NCI-H345 treated with DMSO at 0.1 percent for 48 hours (cell line): ENCODE measurements at regions not wholly inside any gene's neighbourhood (a gene's known extent, or its start where the extent isn't known, plus 50 kb on each side); places are given as distances from the start of the nearest gene placed in this dataset.

Source experiments
- DNase-seq: peaks from one replicate; lab custom pipeline; 2025; ENCODE audit not compliant: unreplicated experiment; lab: John Stamatoyannopoulos, UW

DNA sequence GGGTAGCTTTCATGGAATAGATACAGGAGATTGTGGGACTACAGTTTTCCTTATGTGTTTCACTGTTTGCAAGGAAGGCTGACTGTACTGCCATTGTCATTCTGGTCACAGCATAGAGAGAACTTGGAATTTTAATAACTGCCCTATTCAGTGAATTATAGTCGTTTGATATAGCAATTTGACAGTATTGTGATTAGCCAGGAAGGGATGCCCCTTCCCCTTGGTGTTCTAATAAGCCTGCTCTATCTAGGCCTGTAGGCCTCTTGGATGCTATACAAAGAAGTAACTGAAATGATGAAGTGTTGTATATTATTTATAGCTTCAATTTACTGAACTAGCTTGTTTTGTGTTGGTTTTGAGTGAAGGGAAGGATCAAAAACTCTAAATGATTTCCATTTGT lies 528.6 kb upstream of the CDH2 start:
- no peak for DNase-seq

DNA sequence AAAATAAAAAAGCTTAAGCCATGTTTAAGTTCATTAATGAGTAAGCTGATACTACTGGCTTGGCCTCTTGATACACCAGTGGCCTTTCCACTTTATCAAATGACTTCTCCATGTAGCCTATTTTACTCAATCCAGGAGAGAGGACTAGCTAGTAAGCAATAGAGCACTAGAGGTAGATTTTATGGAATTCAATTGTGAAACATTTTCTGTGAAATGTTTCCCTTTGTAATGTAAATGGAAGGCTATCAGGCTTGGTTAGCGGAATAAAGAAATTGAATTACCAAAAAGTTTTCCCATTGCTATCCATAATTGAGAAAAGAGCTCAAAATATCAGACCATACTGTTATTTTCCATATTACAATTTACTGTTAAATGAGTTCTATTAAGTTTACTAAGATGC lies 515.4 kb upstream of the CDH2 start:
- no peak for DNase-seq

DNA sequence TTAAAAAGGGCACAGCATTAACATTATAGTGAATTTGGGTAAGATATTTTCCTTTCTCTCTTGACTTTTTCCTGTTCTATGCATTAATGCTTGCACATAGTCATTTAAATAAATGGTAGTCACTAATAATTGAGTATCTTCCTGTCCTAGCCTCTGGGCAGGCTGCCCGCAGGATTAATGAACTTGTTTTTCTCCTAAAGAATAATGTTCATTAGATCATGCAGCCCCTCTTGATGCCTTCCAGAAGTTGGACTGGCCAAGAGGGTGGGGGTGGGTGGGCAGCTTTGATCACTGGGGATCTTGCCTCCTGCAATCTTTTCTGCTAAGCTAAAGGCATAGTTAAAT lies 514.5 kb upstream of the CDH2 start:
- DNase-seq: no peak

DNA sequence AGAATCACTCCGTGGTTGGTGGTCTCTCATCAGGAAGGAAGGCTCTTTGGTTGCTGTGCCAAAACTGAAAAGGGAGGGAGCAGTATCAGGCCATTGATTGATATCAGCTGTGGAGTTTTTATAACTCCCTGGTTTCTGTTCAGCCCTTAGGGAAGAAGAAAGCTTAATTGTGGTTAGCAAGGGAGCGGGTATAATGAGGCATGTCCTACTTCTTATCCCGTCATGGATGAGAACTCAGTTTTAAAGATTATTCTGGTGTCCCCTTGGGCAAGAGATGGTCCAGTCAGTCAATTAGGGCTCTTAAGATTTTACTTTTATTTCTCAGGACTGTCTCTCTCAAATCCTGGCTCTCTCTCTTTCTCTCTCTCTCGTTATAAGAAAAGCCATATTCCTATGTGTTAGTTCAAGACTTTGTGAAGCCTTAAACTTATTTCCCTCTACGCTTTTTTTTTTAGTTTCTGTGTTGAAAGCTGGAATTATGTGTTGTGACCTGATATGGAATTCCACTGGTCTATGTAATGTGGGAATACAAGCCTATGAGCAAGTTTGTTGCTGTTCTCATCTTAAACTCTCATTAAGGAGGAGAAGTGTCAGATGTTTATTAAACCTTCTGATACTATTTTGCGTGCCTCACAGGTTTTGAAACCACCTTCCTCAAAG lies 514.0 kb upstream of the CDH2 start:
- DNase-seq: no peak

DNA sequence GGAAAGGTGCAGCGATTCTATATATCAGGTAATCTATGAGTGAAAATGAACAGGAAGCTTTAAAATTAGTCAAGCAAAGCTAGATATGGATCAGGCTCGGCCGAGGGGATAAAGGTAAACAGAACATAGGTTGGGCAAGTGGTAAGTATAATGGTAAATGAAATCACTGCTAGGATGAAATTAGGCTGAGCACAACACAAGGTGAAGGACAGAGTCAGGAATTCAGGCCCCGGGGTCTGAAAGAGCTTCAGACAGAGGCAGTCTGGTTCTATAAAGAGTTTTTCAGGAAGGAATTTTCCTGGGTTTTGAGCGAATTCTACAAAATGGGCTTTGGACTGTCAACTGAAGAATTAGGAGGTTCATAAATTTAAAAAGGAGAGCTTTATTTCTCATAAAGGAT lies 513.2 kb upstream of the CDH2 start:
- no peak for DNase-seq

DNA sequence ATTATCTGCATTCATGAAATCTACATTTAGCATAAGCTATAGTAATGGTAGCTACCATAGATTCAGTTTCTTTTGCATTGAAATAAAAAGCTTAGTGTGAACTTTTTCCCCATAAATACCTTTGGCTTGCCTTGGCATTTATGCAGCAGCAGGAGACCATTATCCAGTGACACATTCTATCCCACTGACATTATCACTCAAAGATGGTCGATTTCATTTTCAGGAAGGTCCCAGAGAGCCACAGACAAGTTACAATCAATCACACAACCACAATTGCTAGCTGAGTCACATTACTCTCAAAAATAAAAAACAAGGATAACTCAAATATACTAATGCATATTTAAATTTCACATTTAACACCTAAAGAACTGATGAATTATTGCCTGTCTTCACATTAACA lies 512.7 kb upstream of the CDH2 start:
- no peak for DNase-seq

DNA sequence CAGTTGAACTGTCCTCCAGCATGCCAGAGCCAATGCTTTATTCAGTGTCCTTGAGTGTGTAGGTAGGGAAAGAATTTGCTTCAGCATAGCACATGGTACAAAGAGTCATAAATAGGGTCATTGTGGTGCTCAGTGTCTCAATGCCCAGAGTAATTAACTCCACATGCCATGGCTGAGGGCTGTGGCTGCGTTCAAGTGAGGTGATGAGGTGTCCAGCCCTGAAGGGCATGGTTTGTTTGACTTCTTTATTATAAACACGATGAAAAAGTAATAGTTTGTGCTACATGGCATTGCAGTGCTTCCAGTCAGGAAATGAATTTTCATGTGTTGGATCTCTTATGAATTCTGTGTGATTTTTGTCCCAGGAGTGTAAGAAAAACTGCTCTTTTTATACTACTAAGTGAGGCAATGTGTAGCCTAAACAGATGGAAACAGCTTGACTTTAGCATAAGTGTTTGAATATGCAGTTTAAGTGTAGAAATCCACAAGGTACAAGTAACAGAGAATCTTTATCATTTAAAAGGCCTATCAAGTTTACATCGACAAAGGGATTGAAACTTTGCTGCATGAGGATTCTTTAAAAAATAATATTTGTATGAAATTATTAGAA lies 507.9 kb upstream of the CDH2 start:
- DNase-seq: no peak

DNA sequence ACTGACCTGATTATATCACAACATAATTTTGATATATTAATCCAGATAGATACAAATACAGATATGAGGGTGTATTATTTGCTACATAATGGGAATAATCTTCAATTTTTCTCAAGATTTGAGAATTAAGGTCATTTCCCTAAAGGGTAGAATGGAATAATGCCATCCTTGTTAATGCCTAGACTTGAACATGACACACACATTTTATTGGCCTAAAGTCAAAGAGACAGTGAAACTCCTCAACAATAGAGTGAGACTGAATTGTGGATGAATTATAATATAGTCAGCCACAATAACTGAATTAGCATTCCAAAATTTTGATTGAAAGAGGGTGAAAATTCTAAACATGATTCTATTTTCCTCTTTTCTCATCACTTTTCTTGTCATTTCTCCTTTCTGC lies 506.0 kb upstream of the CDH2 start:
- no peak for DNase-seq

DNA sequence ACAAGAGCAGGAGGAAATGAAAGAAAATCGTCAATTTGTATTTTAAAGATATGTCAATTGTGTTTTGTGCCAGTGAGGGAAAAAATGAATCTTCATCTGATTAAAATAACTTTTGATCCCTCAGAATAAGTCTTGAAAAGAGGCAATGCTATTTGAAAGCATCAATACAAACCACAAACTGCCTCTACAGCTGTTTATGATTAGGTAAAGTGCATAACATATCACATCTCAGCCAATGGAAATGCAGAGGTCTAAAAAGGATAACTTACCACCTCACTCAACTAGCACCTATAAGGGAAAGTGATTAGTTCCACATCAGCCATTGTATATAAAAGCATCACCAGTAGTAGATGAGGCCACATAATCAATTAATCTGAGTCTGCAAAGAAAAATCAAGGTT lies 492.2 kb upstream of the CDH2 start:
- no peak for DNase-seq

DNA sequence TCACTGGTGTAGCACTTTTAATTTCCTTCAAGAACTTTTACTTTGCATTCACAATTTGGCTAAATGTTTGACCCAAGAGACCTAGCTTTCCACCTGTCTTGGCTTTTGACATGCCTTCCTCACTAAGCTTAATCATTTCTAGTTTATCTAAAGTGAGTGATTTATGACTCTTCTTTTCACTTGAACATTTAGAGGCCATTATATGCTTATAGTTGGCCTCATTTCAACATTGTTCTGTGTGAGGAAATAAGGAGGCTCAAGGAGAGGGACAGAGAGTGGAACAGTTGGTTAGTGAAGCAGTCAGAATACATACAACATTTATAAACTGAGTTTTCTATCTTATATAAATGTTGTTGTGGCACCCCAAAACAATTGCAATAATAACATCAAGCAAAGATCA lies 489.3 kb upstream of the CDH2 start:
- no peak for DNase-seq

DNA sequence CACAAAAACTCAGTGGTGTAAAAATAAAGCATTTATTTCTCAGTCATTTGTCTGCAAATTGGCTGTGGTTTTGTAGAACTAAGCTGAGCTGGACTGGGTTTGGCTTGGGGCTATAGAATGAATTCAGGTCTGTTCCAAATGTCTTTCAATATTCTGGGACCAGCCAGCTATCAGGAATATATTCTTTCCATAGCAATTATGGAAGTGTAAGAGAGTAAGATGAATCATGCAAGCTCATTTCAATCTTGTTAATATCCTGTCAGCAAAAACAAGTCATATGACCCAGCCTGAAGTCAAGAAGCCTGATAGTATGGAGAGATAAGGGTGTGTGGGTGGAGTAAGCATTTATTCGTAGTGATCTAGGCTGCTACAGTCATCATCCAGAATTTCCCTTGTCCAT lies 481.0 kb upstream of the CDH2 start:
- DNase-seq: no peak

DNA sequence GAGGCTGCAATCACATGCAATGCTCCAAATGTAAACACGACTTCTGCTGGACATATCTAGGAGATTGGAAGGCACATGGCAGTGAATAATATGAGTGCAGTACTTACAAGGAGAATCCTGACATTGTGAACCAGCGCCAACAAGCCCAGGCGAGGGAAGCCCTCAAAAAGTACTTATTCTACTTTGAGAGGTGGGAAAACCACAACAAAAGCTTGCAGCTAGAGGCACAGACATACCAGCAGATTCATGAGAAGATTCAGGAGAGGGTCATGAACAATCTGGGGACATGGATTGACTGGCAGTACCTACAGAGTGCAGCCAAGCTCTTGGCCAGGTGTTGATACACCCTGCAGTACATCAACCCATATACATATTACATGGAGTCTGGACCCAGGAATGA lies 475.7 kb upstream of the CDH2 start:
- DNase-seq: no peak

DNA sequence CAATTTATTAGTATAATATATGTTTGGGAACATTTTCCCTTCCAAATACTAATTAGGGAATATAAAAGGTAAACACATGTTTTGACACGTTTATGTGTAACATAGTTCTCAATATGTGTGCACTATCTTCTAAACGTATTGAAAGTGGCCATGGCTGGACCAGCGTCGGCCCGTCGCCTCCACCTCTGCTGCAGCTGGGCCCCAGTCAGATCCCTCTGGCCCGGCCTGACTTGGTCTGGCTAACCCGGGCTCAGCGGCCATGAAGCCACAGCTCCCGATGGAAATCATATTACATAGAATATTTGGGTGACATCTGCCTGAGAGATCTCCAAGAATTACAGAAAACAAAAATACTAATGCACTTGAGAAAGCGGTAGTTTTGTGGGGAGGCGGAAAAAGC lies 474.4 kb upstream of the CDH2 start:
- no peak for DNase-seq

DNA sequence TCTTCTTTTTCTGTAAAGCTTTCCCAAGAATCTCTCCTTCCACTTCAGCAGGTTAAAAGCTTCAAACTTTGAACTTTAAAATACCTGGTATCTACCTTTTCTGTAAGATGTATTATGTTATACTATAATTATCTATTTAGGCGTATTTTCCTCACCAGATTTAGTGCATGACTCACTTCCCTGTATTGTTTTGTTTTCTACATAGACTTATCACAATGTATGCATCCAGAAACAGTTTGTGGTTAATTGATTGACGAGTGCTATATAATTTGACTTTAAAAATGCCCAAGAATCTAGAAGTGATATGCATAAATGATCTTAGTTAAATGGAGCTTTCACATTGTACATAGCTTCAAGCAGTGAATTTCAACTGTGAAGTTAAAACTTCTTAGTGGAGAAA lies 473.9 kb upstream of the CDH2 start:
- DNase-seq: no peak

DNA sequence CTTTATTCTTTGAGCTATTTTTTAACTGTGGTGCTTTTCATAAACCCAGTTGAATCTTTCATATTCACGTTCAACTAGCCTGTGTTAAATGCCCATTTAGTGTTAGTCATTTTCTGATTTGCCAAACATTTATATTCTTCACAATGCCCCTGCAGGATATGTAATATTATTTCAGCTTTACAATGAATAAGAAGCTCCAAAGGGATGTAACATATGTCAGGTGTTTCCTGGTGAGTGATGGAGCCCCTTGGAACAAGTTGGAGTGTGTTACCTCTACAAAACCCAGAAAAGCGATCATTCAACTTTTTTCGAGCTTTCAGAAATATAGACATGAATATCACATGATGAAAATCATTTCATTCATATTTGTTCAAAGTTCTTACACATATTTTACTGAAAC lies 471.0 kb upstream of the CDH2 start:
- DNase-seq: no peak

DNA sequence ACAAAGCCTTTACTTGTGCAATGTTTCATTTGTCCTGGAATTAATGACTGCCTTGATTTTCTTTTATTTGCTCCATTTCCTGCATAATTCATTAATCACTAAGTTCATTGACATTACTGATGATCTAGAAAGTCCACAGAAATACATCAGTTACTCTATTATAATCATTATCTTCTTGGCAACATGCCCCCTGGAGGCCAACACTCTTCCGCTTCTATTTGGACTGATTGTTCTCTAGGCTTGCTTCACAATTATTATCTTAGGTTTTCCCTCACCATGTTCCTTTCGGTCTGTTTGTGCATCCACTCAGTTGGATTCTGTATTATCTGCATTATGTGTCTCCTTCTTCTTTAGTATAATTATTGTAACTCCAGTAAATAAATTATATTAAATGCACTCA lies 461.0 kb upstream of the CDH2 start:
- no peak for DNase-seq

DNA sequence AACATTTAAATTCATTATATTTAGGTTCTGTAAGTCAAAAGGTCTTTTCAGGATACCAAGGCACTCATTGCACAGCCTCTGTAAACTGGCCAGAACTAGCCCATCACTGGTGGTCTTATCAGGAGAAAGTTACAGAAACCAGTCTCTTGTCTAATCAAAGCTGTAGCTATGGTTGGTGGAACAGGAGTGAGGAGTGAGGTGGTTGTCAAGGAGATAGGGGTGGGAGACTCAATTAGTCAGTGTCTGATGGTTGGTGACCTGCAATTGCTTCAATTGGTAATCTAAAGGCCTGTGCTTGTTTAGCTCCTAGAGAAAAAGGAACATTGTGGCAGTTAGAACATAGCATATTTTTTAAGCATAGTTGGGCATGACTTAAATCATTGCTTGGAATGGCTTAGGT lies 458.6 kb upstream of the CDH2 start:
- no peak for DNase-seq

DNA sequence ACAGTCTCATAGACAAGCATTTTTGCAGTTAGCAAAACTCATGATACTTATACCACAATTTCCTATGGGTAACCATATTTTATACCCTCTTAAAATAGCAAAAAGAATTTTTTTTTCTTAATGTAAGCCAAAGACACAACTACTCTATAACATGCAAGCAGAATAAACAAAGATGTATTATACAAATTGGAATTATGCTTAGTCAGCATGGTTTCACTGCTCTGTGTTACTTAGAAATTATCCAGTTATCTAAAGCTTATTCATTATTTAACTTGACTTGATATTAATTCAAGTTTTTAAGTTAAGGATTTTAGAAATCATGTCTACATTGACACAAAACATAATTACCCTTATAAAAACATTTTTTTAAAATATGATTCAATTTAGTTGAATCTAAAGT lies 449.8 kb upstream of the CDH2 start:
- DNase-seq: no peak

DNA sequence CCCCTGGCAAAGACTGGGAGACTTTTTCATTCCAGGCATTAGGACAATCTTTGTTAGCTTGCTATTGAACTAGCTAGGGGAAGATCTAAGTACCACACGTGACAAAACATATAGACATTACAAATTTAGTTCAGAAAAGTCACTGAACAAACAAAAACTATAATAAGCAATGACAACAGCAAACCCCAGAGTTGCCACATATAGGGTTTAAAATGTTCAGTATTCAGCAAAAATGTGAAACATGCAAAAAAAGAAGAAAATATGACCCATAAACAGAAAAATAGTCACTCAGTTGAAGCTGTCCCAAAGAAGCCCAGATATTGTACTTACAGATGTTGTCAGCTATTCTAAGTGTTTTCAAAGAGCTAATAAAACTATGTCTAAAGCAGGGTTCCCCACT lies 431.1 kb upstream of the CDH2 start:
- no peak for DNase-seq

DNA sequence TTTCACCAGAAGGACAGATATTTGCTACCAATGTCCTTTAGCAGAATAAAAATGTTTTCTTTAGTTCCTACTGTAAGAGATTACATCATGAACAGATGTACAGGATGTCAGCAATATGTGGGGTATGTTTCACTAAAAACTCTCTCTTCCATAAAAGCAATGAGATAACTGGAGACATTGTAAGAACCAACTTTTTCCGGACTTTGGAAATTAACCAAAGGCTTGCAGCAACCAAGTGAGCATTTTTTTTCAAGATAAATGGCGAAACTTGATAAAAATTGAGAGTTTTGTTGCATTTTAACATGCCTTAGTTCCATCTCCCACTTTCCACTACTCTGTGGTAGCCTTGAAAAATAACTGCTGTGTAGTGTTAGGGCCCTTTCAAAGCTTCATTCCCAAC lies 429.8 kb upstream of the CDH2 start:
- no peak for DNase-seq

DNA sequence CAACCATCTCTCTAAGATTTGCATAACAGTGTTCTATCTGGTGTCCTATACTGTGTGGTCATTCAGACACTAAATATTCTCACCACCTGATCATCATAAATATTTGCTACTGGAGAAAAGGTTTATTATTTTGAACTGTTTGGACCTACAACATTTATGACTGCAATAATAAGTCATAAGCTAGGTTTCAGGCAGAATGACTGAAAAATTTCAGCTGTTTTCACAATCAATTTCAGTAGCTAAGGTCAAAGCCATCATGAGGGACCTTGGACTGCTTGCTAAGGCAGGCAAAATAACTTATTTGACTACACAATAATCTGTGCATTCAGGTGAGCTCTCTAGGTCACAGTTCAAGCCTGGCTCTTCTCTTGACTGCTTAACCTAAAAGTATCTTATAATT lies 425.5 kb upstream of the CDH2 start:
- no peak for DNase-seq

DNA sequence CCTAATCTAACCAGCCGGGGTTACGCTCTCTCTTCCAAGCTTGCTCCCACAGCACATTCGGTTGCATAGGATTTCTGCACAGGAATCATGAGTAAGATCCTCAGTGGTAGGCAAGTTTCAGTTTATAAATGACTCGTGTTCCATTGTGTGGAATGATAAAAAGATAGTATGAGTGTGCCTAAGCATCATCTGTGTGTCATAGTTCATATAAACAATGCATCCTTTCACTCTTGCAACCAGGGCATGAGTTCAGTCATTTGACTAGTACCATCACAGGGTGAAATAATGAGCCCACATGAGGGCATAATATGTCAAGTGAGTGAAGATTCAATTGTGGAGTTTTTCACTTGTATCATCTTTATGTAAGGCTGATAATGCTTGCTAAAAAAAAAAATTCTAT lies 417.1 kb upstream of the CDH2 start:
- DNase-seq: no peak

DNA sequence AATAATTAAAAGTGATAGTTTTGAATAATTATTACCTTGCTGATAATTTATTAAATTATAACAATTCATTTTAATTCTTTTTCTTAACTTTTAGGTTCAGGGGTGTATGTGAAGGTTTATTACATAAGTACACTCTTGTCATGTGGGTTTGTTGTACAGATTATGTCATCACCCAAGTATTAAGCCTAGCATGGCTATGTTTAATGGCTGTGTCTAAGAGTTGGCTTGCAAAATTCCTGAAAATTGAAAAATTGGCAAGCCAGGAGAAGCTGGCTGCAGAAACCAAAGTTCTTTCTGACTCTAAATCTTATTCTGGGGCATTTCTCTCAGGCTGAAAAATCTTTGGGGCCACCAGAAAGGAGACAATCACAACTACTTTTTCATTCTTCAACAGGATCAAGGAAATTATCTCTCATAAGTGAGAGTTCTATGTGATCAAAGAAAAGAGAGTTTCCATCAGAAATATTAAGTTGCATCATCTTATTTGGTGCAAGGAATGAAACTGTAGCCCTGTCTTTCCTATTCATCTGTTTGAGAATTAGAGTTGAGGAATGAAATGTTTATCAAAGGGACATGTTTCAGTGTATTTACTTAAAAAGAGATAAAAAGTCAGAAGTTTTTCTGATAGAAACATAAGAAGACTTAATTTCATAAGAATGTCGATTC lies 412.1 kb upstream of the CDH2 start:
- DNase-seq: no peak
